GM19238 (cell line): ENCODE measurements at regions not wholly inside any gene's neighbourhood (a gene's known extent, or its start where the extent isn't known, plus 50 kb on each side); places are given as distances from the start of the nearest gene placed in this dataset.
"Not testable (repeated sequence)": the region's sequence is repeated elsewhere in the genome, so short reads cannot be mapped to it uniquely, and the experiment has no call there.

Experiments
- DNase-seq: peaks from one replicate; pipeline ENCODE4 v3.0.0; 2011; ENCODE audit warnings: low spot score; ENCODE audit not compliant: insufficient read length

- DNase-seq, result no peak
Observed at GRCh38 chr1:189149547-189150375, 1327.9 kb downstream of the BRINP3 start.

GRCh38 chr1:189150624-189151023 lies 1327.0 kb downstream of the BRINP3 start:
- DNase-seq, result no peak

- DNase-seq, result no peak
Observed at GRCh38 chr1:189151361-189151760, 1326.3 kb downstream of the BRINP3 start.

- no peak for DNase-seq
Observed at GRCh38 chr1:189152685-189153084, 1325.0 kb downstream of the BRINP3 start.

GRCh38 chr1:189158155-189158554 lies 1319.5 kb downstream of the BRINP3 start:
- no peak for DNase-seq

GRCh38 chr1:189175889-189176288 lies 1301.8 kb downstream of the BRINP3 start:
- no peak for DNase-seq

- no peak for DNase-seq
Observed at GRCh38 chr1:189180057-189180456, 1297.6 kb downstream of the BRINP3 start.

- DNase-seq, result no peak
Observed at GRCh38 chr1:189185097-189185496, 1292.6 kb downstream of the BRINP3 start.

GRCh38 chr1:189192741-189193520 lies 1284.7 kb downstream of the BRINP3 start:
- no peak for DNase-seq

- DNase-seq, result no peak
Observed at GRCh38 chr1:189205863-189206262, 1271.8 kb downstream of the BRINP3 start.

- DNase-seq, result no peak
Observed at GRCh38 chr1:189206617-189207016, 1271.0 kb downstream of the BRINP3 start.

GRCh38 chr1:189211742-189212141 lies 1265.9 kb downstream of the BRINP3 start:
- DNase-seq, result no peak

GRCh38 chr1:189212606-189213005 lies 1265.1 kb downstream of the BRINP3 start:
- DNase-seq, result no peak

- no peak for DNase-seq
Observed at GRCh38 chr1:189216886-189217285, 1260.8 kb downstream of the BRINP3 start.

- no peak for DNase-seq
Observed at GRCh38 chr1:189217646-189218045, 1260.0 kb downstream of the BRINP3 start.

GRCh38 chr1:189220750-189221149 lies 1256.9 kb downstream of the BRINP3 start:
- DNase-seq, result no peak

GRCh38 chr1:189225794-189226145 lies 1251.9 kb downstream of the BRINP3 start:
- not testable (repeated sequence) for DNase-seq

- DNase-seq, result no peak
Observed at GRCh38 chr1:189226779-189227178, 1250.9 kb downstream of the BRINP3 start.

GRCh38 chr1:189237008-189237407 lies 1240.7 kb downstream of the BRINP3 start:
- DNase-seq, result no peak

- DNase-seq, result no peak
Observed at GRCh38 chr1:189253601-189254350, 1223.9 kb downstream of the BRINP3 start.

GRCh38 chr1:189261128-189261527 lies 1216.5 kb downstream of the BRINP3 start:
- not testable (repeated sequence) for DNase-seq

- DNase-seq, result no peak
Observed at GRCh38 chr1:189269011-189269410, 1208.7 kb downstream of the BRINP3 start.
